Loucy (cell line): ENCODE measurements at regions not wholly inside any gene's neighbourhood (a gene's known extent, or its start where the extent isn't known, plus 50 kb on each side); places are given as distances from the start of the nearest gene placed in this dataset.

Experiments
- H2AFZ ChIP-seq: fragments of 200-600 bp; sonication (generic); 2 replicates; pipeline ENCODE4 v1.6.0; 2016; ENCODE audit warnings: antibody characterized with exemption, mild to moderate bottlenecking, low read length, moderate library complexity
- H3F3A ChIP-seq: fragments of 200-600 bp; 2 replicates; pipeline ENCODE4 v1.6.0; 2016; ENCODE audit warnings: antibody characterized with exemption, low read depth, mild to moderate bottlenecking
- H3K27me3 ChIP-seq: fragments of 200-600 bp; sonication (generic); 2 replicates; pipeline ENCODE4 v1.6.1; 2014; ENCODE audit warnings: low read length, mild to moderate bottlenecking; ENCODE audit not compliant: insufficient read depth, poor library complexity, severe bottlenecking
- H3K36me3 ChIP-seq: fragments of 200-600 bp; sonication (generic); 2 replicates; pipeline ENCODE4 v1.6.1; 2016; ENCODE audit warnings: low read length; ENCODE audit not compliant: insufficient read depth
- H3K4me1 ChIP-seq: fragments of 200-600 bp; sonication (generic); 2 replicates; pipeline ENCODE4 v1.5.1; 2014; ENCODE audit warnings: low read length, mild to moderate bottlenecking; ENCODE audit not compliant: insufficient read depth, poor library complexity, severe bottlenecking
- H3K4me2 ChIP-seq: fragments of 200-600 bp; sonication (generic); 2 replicates; pipeline ENCODE4 v1.6.0; 2014; ENCODE audit warnings: antibody characterized with exemption, low read length, low read depth, mild to moderate bottlenecking; ENCODE audit not compliant: poor library complexity, severe bottlenecking
- H3K4me3 ChIP-seq: fragments of 200-600 bp; sonication (generic); 2 replicates; pipeline ENCODE4 v1.5.1; 2014; ENCODE audit warnings: low read length, mild to moderate bottlenecking, mixed read lengths; ENCODE audit not compliant: poor library complexity, severe bottlenecking
- H3K79me2 ChIP-seq: fragments of 200-600 bp; sonication (generic); 2 replicates; pipeline ENCODE4 v1.6.1; 2014; ENCODE audit warnings: low read length; ENCODE audit not compliant: insufficient read depth
- H3K9ac ChIP-seq: fragments of 200-600 bp; sonication (generic); 2 replicates; pipeline ENCODE4 v1.6.0; 2014; ENCODE audit warnings: mild to moderate bottlenecking, low read depth, low read length, moderate library complexity; ENCODE audit not compliant: poor library complexity, severe bottlenecking
- H3K9me2 ChIP-seq: fragments of 200-600 bp; sonication (generic); replicated peaks from 2 replicates; pipeline ENCODE4 v1.6.1; 2016; ENCODE audit warnings: low read depth, low read length, mixed read lengths
- H3K9me3 ChIP-seq: fragments of 200-600 bp; sonication (generic); 2 replicates; pipeline ENCODE4 v1.6.1; 2014; ENCODE audit warnings: mild to moderate bottlenecking, antibody characterized with exemption, low read length, low read depth; ENCODE audit not compliant: insufficient read depth
- H4K20me1 ChIP-seq: fragments of 200-600 bp; sonication (generic); 2 replicates; pipeline ENCODE4 v1.6.0; 2014; ENCODE audit warnings: antibody characterized with exemption, low read length, mild to moderate bottlenecking; ENCODE audit not compliant: insufficient read depth, poor library complexity, severe bottlenecking
- CTCF ChIP-seq: fragments of 200-600 bp; sonication (generic); conservative IDR thresholded peaks from 2 replicates; pipeline ENCODE4 v1.5.1; 2014; ENCODE audit warnings: mild to moderate bottlenecking, antibody characterized with exemption, low read length
- EZH2phosphoT487 ChIP-seq: fragments of 200-600 bp; IDR thresholded peaks from 2 replicates; pipeline ENCODE4 v1.6.1; 2018; ENCODE audit warnings: antibody characterized with exemption, mild to moderate bottlenecking, moderate library complexity, borderline replicate concordance

GRCh38 chr16:7919782-7920181 is 587.1 kb downstream of the RBFOX1 start:
- H3K4me1 ChIP-seq = no peaks in the 10 kb centered on the region
- H3K9me2 ChIP-seq = no peaks in the 10 kb centered on the region
- no peak overlapping the region for H3K4me2 ChIP-seq
- H2AFZ ChIP-seq = no peak overlapping the region
- no peaks in the 10 kb centered on the region for H3K27me3 ChIP-seq
- no peaks in the 10 kb centered on the region for H3K36me3 ChIP-seq
- TF ChIP-seq EZH2phosphoT487 = no peak
- TF ChIP-seq CTCF = no peak
- no peaks in the 10 kb centered on the region for H3F3A ChIP-seq
- H3K4me3 ChIP-seq = no peak overlapping the region
- no peaks in the 10 kb centered on the region for H3K79me2 ChIP-seq
- H4K20me1 ChIP-seq = no peaks in the 10 kb centered on the region
- no peaks in the 10 kb centered on the region for H3K9me3 ChIP-seq
- H3K9ac ChIP-seq = no peak overlapping the region

- H3K4me2 ChIP-seq = no peak overlapping the region
- no peak overlapping the region for H2AFZ ChIP-seq
- H3F3A ChIP-seq = no peaks in the 10 kb centered on the region
- no peaks in the 10 kb centered on the region for H3K9me2 ChIP-seq
- H4K20me1 ChIP-seq = no peaks in the 10 kb centered on the region
- no peak overlapping the region for H3K9ac ChIP-seq
- H3K4me3 ChIP-seq = no peak overlapping the region
- H3K9me3 ChIP-seq = no peaks in the 10 kb centered on the region
- TF ChIP-seq CTCF = no peak
- TF ChIP-seq EZH2phosphoT487 = no peak
- no peaks in the 10 kb centered on the region for H3K36me3 ChIP-seq
- no peaks in the 10 kb centered on the region for H3K27me3 ChIP-seq
- no peaks in the 10 kb centered on the region for H3K4me1 ChIP-seq
- no peaks in the 10 kb centered on the region for H3K79me2 ChIP-seq
These were observed 582.1 kb downstream of the RBFOX1 start for GRCh38 chr16:7914748-7915147.

GRCh38 chr16:7912132-7912531 is 579.5 kb downstream of the RBFOX1 start:
- H3K79me2 ChIP-seq = no peaks in the 10 kb centered on the region

More at GRCh38 chr16:7912132-7912531, 579.5 kb downstream of the RBFOX1 start:
- Histone ChIP-seq H3K36me3 (no peaks in the 10 kb centered on the region), H3K4me3 (no peak overlapping the region), H3K9ac (no peak overlapping the region), H3K4me2 (no peak overlapping the region), H3F3A (no peaks in the 10 kb centered on the region), H3K9me3 (no peaks in the 10 kb centered on the region), H3K9me2 (no peaks in the 10 kb centered on the region), H3K4me1 (no peaks in the 10 kb centered on the region), H2AFZ (no peak overlapping the region), H4K20me1 (no peaks in the 10 kb centered on the region), H3K27me3 (no peaks in the 10 kb centered on the region)
- no peak for TF ChIP-seq CTCF
- no peak for TF ChIP-seq EZH2phosphoT487
